AG08396 (cell line): ENCODE measurements at regions not wholly inside any gene's neighbourhood (a gene's known extent, or its start where the extent isn't known, plus 50 kb on each side); places are given as distances from the start of the nearest gene placed in this dataset.
A peak's percentile ranks its signal among the peaks of the same experiment; 100 is the strongest.
"Not testable (repeated sequence)": the region's sequence is repeated elsewhere in the genome, so short reads cannot be mapped to it uniquely, and the experiment has no call there.

Source experiments
- DNase-seq: peaks from one replicate; pipeline ENCODE4 v3.0.0; 2012; ENCODE audit warnings: low spot score, mixed read lengths

- no peak for DNase-seq
Observed at GRCh38 chr1:164163289-164163849, 395.6 kb upstream of the PBX1 start.

- DNase-seq, result no peak
Observed at GRCh38 chr1:164165466-164165865, 393.5 kb upstream of the PBX1 start.

GRCh38 chr1:164166454-164166853 is 392.5 kb upstream of the PBX1 start:
- DNase-seq, result not testable (repeated sequence)

- no peak for DNase-seq
Observed at GRCh38 chr1:164177118-164177517, 381.9 kb upstream of the PBX1 start.

DNA sequence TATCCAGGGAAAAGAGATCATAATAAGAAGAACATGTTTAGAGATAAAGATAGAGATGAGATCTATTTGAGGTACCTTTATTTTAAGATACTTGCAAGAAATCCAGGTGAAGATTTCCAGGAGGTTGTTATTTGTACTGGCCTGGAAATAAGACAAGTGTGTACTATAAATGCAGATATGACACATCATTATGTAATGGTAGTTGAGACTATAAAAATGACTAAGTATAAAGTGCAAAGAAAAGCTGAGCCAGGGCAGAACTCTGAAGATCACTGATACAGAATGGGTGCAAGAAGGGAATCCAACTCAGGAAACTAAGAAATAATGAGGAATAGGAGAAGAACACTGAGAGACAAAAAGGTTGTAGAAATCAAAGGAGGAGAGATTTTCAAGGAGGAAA is 378.2 kb upstream of the PBX1 start:
- DNase-seq, result no peak

GRCh38 chr1:164183854-164184635 is 374.9 kb upstream of the PBX1 start:
- DNase-seq, result no peak

DNA sequence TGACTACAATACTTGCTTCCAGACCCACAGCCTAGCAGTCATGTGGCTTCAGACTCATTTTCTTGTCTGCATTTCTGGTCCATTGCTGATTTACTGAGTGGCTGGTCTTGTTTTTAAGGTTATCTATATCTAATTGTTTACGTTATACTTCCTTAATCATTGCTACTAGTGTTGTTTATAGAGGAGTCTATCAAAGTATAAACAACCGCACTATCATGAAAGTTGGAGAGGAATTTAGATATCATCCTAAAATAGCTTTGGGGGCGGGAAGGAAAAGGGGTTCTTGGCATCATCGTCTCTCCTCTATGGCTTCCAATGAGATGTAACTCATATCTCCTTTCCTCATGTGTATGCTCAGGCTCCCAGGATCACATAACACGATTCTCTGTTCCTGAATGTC is 372.1 kb upstream of the PBX1 start:
- DNase-seq, result no peak

DNA sequence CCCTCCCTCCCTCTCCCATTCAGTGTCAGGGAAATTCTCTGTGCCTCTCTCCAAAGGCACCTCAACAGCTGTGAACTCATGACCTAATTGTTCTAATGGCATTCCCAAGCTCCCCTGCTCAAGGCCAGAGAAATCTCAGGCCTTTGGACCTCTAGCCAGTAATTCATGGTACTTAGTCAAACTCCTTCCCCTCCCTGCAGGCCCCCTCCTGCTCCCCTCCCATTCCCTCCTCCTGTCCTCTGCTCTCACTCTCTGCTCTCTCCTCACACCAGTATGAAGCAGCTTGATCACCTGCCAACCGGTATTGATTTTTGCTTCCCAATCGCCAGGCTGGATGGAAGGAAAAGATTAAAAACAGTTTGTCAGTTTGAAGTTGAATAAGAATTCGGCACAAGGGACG is 370.5 kb upstream of the PBX1 start:
- no peak for DNase-seq

- no peak for DNase-seq
Observed at GRCh38 chr1:164191191-164191590, 367.8 kb upstream of the PBX1 start.

GRCh38 chr1:164210211-164210739 is 348.7 kb upstream of the PBX1 start:
- DNase-seq, result no peak

DNA sequence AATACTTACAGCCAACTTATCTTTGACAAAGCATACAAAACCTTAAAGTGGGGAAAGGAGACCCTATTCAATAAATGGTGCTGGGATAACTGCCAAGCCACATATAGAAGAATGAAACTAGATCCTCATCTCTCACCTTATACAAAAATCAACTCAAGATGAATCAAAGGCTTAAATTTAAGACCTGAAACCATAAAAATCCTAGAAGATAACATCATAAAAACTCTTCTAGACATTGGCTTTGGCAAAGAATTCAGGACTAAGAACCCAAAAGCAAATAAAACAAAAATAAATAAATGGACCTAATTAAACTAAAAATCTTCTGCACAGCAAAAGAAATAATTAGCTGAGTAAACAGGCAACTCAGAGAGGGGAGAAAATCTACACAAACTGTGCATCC is 335.6 kb upstream of the PBX1 start:
- no peak for DNase-seq

DNA sequence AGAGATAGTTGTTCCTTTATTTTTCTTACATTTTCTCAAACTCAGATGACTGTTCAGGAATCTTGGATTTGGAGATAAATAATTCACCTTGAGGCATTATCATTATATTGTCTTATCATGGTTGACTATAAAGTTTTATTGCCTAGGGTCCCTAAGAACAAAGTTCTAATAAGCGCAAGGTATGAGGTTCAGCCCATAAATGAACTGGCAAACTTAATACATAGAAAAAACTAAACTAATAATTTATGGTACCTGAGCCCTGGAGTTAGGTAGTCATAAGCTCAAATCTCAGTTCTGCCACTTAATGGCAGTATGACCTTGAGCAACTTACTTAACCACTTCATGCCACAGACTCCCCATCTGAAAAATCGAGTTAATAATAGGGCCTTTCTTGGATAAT is 334.0 kb upstream of the PBX1 start:
- no peak for DNase-seq

DNA sequence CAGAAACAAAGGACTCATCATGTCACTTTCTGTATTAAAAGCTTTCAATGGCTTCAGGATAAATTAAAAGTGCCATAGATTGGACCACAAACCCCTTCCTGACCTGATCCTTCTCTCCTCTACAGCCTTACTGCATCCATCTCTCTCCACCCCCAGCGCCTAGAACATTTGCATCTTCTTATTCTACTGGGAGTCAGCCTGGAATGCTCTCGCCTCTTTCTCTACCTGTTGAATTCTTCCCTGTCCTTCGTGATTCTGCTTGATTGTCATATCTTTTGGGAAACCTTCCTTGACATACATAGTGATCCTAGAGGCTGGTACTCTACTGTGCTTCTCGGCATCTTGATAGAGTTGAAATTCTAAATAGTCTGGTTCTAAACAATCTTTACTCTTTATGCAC is 332.0 kb upstream of the PBX1 start:
- DNase-seq, result no peak

DNA sequence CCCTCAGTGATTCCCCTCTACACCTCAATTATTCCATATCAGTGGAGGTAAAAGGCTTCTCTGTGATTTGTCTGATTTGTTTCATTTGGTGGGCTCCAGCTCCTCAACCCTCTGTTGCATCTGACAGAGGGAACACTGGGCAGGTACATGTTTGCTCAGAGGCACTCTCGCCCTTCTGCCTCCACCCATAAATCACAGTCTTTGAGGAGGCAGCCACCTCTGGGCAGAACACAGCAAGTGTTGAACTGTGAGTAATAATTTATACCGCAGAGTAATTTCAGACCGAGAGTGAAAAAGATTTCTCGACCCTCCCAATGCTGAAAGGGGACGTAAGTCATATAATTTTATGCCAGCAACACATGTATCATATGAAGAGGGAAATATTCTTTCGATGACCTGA is 330.1 kb upstream of the PBX1 start:
- no peak for DNase-seq

GRCh38 chr1:164233149-164233548 is 325.8 kb upstream of the PBX1 start:
- no peak for DNase-seq

- no peak for DNase-seq
Observed at GRCh38 chr1:164240081-164240480, 318.9 kb upstream of the PBX1 start.

DNA sequence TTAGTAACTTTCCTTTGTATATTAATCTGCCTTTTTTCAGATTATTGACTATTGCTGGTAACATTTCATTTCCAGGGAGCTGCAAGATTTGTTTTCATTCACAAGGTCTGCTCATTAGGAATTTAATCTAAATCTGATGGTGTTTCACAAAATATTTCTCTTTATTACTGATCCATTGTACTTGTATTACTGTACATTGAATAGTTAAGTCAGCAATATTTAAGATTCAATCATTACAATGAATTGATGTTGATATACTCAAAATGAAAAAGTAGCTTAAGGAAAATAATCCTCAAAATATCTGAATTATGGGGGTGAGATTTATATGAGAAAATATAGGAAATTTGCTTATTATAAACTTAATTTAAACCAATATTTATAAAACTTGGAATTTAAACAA is 308.6 kb upstream of the PBX1 start:
- DNase-seq, result no peak

GRCh38 chr1:164256456-164256855 is 302.5 kb upstream of the PBX1 start:
- no peak for DNase-seq

- DNase-seq, result no peak
Observed at GRCh38 chr1:164261691-164262240, 297.2 kb upstream of the PBX1 start.

GRCh38 chr1:164263540-164263939 is 295.4 kb upstream of the PBX1 start:
- no peak for DNase-seq

- peak; percentile 4 for DNase-seq
Observed at GRCh38 chr1:164265232-164265631, 293.8 kb upstream of the PBX1 start.

DNA sequence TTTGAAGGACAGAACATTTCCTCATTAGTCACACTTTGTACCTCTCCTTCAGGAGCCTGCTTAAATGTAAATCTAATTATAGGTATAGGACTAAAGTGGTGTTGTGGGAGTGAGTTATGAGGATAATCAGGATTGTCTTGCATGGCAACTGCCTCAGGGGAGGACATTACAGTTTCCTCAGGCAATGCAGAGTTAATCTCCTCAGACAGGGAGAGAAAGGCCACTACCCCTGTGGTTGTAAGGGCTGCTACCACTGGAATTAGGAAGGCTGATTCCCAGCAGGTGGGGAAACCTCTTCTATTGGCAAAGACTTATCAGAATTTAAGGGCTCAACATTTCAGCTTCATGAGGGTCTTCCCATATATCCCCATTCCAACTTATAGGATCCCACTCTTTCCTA is 286.8 kb upstream of the PBX1 start:
- DNase-seq, result no peak

DNA sequence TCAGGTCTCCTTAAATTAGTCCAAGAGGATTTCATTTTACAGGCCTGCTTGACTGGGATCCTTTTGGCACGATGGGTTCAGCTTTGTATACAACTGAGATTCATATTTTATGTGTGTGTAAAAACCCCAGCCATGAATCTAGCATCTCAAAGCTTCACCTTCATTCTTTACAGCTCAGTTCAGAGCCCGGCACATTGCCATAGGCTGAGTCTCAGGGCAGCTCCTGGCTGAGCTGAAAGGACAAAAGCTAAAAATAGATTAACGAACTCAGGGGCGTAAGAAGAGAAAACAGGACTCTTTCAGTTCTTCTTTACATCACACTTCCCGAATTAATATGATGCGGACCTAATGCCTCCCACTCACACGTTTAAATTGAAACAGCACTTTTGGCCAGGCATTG is 262.8 kb upstream of the PBX1 start:
- no peak for DNase-seq

DNA sequence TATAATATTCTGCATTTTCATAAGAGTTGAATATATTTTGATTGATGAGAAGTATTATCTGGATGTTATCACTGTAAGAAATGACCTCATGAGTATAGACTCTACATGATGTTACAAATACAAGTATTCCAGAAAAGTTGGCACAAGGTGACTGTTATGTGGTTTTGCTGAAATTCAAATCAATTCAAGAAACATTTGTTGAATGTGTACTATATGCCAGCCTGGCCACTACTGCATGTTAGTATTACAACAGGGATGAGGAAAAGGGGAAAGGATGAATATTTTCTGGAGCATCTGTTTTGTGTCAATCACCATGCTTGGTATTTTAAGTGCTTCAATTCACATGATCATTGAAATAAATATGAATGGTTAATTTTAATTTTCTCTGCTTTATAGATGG is 250.9 kb upstream of the PBX1 start:
- no peak for DNase-seq
